ENCODE measurements at regions not wholly inside any gene's neighbourhood (a gene's known extent, or its start where the extent isn't known, plus 50 kb on each side); places are given as distances from the start of the nearest gene placed in this dataset.

DNA sequence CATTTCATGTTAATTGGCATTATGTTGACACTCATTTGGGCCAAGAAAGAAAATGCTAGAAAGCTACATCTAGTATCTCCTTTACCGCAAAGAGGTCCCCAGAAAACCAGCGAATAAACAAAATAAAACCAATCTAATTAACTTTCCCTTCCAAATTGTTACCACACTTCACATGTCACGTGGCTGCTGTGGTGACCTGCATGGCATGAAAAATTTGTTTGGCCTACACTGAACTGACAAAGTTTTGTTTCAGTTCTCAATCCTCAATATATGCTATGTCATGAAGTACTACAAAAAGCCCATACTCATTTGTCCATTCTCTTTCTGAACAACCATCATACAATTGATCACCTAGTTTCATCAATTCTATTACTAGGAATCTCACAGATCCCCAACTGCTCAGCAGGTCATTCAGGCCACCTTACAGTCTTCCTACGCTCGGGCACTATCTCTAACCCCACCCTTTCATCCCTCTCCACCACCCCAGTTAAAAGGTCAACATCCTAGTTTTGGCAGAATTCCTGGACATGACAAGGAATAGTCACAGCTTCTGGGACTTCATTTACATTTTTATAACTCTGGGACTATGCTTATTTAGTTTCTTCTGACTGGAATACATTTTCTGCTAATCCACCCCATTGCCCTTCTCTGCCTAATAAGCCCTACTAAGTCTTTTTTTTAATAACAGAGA, 480.4 kb downstream of the IGSF11 start:
- TF ChIP-seq SNAI2 (CRISPR knock-in tag; IDR thresholded peaks at IDR 0.05): no peak
- TF ChIP-seq ZNF8 (CRISPR knock-in tag; IDR thresholded peaks at IDR 0.05): no peak
- TF ChIP-seq, protein P1, sequence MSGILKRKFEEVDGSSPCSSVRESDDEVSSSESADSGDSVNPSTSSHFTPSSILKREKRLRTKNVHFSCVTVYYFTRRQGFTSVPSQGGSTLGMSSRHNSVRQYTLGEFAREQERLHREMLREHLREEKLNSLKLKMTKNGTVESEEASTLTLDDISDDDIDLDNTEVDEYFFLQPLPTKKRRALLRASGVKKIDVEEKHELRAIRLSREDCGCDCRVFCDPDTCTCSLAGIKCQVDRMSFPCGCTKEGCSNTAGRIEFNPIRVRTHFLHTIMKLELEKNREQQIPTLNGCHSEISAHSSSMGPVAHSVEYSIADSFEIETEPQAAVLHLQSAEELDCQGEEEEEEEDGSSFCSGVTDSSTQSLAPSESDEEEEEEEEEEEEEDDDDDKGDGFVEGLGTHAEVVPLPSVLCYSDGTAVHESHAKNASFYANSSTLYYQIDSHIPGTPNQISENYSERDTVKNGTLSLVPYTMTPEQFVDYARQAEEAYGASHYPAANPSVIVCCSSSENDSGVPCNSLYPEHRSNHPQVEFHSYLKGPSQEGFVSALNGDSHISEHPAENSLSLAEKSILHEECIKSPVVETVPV (CRISPR knock-in tag; IDR thresholded peaks at IDR 0.05): no peak
- no peak for TF ChIP-seq ZFP30 (CRISPR knock-in tag; IDR thresholded peaks at IDR 0.05)
- TF ChIP-seq, protein P2, sequence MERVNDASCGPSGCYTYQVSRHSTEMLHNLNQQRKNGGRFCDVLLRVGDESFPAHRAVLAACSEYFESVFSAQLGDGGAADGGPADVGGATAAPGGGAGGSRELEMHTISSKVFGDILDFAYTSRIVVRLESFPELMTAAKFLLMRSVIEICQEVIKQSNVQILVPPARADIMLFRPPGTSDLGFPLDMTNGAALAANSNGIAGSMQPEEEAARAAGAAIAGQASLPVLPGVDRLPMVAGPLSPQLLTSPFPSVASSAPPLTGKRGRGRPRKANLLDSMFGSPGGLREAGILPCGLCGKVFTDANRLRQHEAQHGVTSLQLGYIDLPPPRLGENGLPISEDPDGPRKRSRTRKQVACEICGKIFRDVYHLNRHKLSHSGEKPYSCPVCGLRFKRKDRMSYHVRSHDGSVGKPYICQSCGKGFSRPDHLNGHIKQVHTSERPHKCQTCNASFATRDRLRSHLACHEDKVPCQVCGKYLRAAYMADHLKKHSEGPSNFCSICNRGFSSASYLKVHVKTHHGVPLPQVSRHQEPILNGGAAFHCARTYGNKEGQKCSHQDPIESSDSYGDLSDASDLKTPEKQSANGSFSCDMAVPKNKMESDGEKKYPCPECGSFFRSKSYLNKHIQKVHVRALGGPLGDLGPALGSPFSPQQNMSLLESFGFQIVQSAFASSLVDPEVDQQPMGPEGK (CRISPR knock-in tag; IDR thresholded peaks at IDR 0.05; ENCODE audit: borderline replicate concordance): no peak
- TF ChIP-seq ARNTL (CRISPR knock-in tag; IDR thresholded peaks at IDR 0.05; ENCODE audit: borderline replicate concordance, low read depth): no peak
- TF ChIP-seq RARB (CRISPR knock-in tag; IDR thresholded peaks at IDR 0.05): no peak
- no peak for TF ChIP-seq CREB5 (CRISPR knock-in tag; IDR thresholded peaks at IDR 0.05; ENCODE audit: low read depth)

Data from SK-N-SH treated with all-trans-retinoic acid at 6 μM for 48 hours (cell line).